Breast epithelium (tissue), 4 donors: ENCODE measurements at regions not wholly inside any gene's neighbourhood (a gene's known extent, or its start where the extent isn't known, plus 50 kb on each side); places are given as distances from the start of the nearest gene placed in this dataset.

Experiments
- DNase-seq, 2 donors: peaks; one replicate each; pipeline ENCODE4 v3.0.0-alpha.2; 2019; ENCODE audit warnings: low spot score in 2 of 2
- H3K27ac ChIP-seq, 2 donors: fragments of 200-600 bp; sonication (generic) in 1 of 2; one replicate each; pipeline ENCODE4 v1.5.1; 2016 to 2019; ENCODE audit warnings: mild to moderate bottlenecking in 1 of 2
- H3K27me3 ChIP-seq, 2 donors: fragments of 200-600 bp; sonication (generic) in 1 of 2; one replicate each; pipeline versions ENCODE4 v1.5.1 to v1.6.0; 2017 to 2019; ENCODE audit warnings: control low read depth in 1 of 2, mild to moderate bottlenecking in 1 of 2
- H3K36me3 ChIP-seq: fragments of 200-600 bp; one replicate; pipeline ENCODE4 v1.5.1; 2019
- H3K4me1 ChIP-seq, 2 donors: fragments of 200-600 bp; sonication (generic); one replicate each; pipeline ENCODE4 v1.5.1; 2016 to 2019; ENCODE audit warnings: control low read depth in 1 of 2
- H3K4me3 ChIP-seq, 3 donors: fragments of 200-600 bp; sonication (generic); 1 replicate in 2 of 3; 2 replicates in 1 of 3; pipeline ENCODE4 v1.5.1; 2016 to 2019; ENCODE audit warnings: mild to moderate bottlenecking in 3 of 3, moderate library complexity in 2 of 3
- H3K9me3 ChIP-seq, 2 donors: fragments of 200-600 bp; sonication (generic) in 1 of 2; one replicate each; pipeline ENCODE4 v1.5.1; 2016 to 2019; ENCODE audit warnings: control low read depth in 1 of 2
- CTCF ChIP-seq, 3 donors: fragments of 450-650 bp; IDR thresholded peaks; one replicate each; pipeline ENCODE4 v1.5.1; 2016 to 2017; ENCODE audit warnings: antibody characterized with exemption in 3 of 3, mild to moderate bottlenecking in 3 of 3, moderate library complexity in 3 of 3
- POLR2A ChIP-seq: fragments of 450-650 bp; IDR thresholded peaks from one replicate; pipeline ENCODE4 v1.6.1; 2016; ENCODE audit warnings: antibody characterized with exemption, mild to moderate bottlenecking, moderate library complexity
- POLR2AphosphoS5 ChIP-seq, 3 donors: sonication (generic); formaldehyde crosslinking; IDR thresholded peaks; one replicate each; pipeline ENCODE4 v1.6.1; 2017; ENCODE audit warnings: antibody characterized with exemption in 3 of 3
- intact Hi-C: fragments of 100-400 bp; cut with DNase I; formaldehyde crosslinking; loops from one replicate; pipeline ENCODE4 v1.15.1; 2023; ENCODE audit warnings: low total_unique reads

GRCh38 chr5:2011481-2012411 lies 129.0 kb upstream of the IRX4 start:
- TF ChIP-seq POLR2A, result no peak
- no peak for TF ChIP-seq POLR2AphosphoS5 (IDR thresholded peaks at IDR 0.05)
- no peak for TF ChIP-seq CTCF (IDR thresholded peaks at IDR 0.05)
- Histone ChIP-seq H3K36me3 (no peaks in the 10 kb centered on the region), H3K27me3 (no peaks in the 10 kb centered on the region), H3K9me3 (no peaks in the 10 kb centered on the region), H3K4me1 (no peaks in the 10 kb centered on the region), H3K27ac (no peak overlapping the region), H3K4me3 (no peak overlapping the region)
- DNase-seq, result no peak
- intact Hi-C loops, result loop anchor here (2.0 kb wide), 1 partner anchor 109 kb away; no protein-coding TSS in a partner anchor

- Histone ChIP-seq H3K27ac (no peak overlapping the region), H3K9me3 (no peaks in the 10 kb centered on the region), H3K36me3 (no peaks in the 10 kb centered on the region), H3K4me1 (no peaks in the 10 kb centered on the region), H3K27me3 (no peaks in the 10 kb centered on the region), H3K4me3 (no peak overlapping the region)
- TF ChIP-seq POLR2AphosphoS5 (IDR thresholded peaks at IDR 0.05), result no peak
- TF ChIP-seq CTCF (IDR thresholded peaks at IDR 0.05), result no peak
- TF ChIP-seq POLR2A, result no peak
- no peak for DNase-seq
- intact Hi-C loops, result no loop called here
These were observed 128.2 kb upstream of the IRX4 start for GRCh38 chr5:2010940-2011339.

GRCh38 chr5:2009986-2010914 lies 127.5 kb upstream of the IRX4 start:
- peaks cover 0 to 1% of the 10 kb centered on the region in 2 donors for H3K9me3 ChIP-seq
- no peaks in the 10 kb centered on the region for H3K36me3 ChIP-seq
- no peaks in the 10 kb centered on the region for H3K27me3 ChIP-seq
- TF ChIP-seq POLR2A (no peak), CTCF (IDR thresholded peaks at IDR 0.05) (no peak), POLR2AphosphoS5 (IDR thresholded peaks at IDR 0.05) (no peak)
- H3K27ac ChIP-seq, result no peak overlapping the region
- peak overlapping the region in 1 of 3 donors; percentile 30 for H3K4me3 ChIP-seq
- no peak for DNase-seq
- intact Hi-C loops, result no loop called here
- no peaks in the 10 kb centered on the region for H3K4me1 ChIP-seq

GRCh38 chr5:2008851-2009629 lies 126.3 kb upstream of the IRX4 start:
- peak overlapping the region in 2 of 3 donors; percentile 30 to 53 for H3K4me3 ChIP-seq
- H3K27me3 ChIP-seq, result no peaks in the 10 kb centered on the region
- peaks cover 0 to 2% of the 10 kb centered on the region in 2 donors for H3K9me3 ChIP-seq
- TF ChIP-seq POLR2A (no peak), POLR2AphosphoS5 (IDR thresholded peaks at IDR 0.05) (no peak), CTCF (IDR thresholded peaks at IDR 0.05) (no peak)
- no peaks in the 10 kb centered on the region for H3K36me3 ChIP-seq
- intact Hi-C loops, result no loop called here
- H3K27ac ChIP-seq, result peak overlapping the region; percentile 89 to 92
- DNase-seq, result no peak
- H3K4me1 ChIP-seq, result no peaks in the 10 kb centered on the region
